H1 (cell line): ENCODE measurements at regions not wholly inside any gene's neighbourhood (a gene's known extent, or its start where the extent isn't known, plus 50 kb on each side); places are given as distances from the start of the nearest gene placed in this dataset.

Experiments
- ASH2L ChIP-seq: fragments of 200-600, 300-600 bp; sonication (generic); IDR thresholded peaks from one replicate; pipeline ENCODE4 v1.7.1; 2017; ENCODE audit warnings: low read length
- CBX8 ChIP-seq: fragments of 300-800, 300-1000 bp; sonication (generic); IDR thresholded peaks from 2 replicates; pipeline ENCODE4 v1.7.1; 2016; ENCODE audit warnings: low read depth, low read length, borderline replicate concordance
- NRF1 ChIP-seq: IDR thresholded peaks from 2 replicates; pipeline ENCODE4 v1.6.1; 2011; ENCODE audit warnings: mild to moderate bottlenecking, low read depth, low read length, improper control_type of control experiment
- TCF12 ChIP-seq: IDR thresholded peaks from 2 replicates; pipeline ENCODE4 v1.6.1; 2011; ENCODE audit warnings: low read depth, mild to moderate bottlenecking, low read length

GRCh38 chr7:84611391-84611790 is 416.8 kb upstream of the SEMA3A start (continued):
- TF ChIP-seq TCF12 (no peak), NRF1 (no peak), ASH2L (no peak), CBX8 (no peak)
